ENCODE measurements at regions not wholly inside any gene's neighbourhood (a gene's known extent, or its start where the extent isn't known, plus 50 kb on each side); places are given as distances from the start of the nearest gene placed in this dataset.

DNA sequence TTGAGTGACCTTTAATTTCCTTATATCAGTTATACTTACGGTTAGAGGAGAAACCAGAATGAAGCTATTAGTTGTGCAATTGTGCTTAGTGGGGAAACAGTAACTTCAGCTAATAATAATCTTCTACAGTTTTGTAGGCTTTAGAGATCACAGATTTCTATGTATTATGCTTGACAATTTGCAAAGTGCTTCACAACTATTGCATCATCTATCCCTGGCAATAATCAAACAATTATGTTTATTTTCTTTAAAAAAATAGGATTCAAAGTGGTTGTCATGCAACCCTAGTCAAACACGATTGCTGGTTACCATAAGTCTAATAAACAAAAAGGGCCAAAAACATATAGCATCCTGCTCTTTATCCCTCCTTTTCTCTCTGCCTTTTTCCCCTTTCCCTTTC is 530.3 kb downstream of the NXPH1 start:
- BruUV-seq (replicated peaks), result no TSS peak
- Histone ChIP-seq H3K9me3 (ENCODE audit: control insufficient read depth, insufficient read depth, low read length) (peaks cover 3% of the 10 kb centered on the region; the same call in 1 of the 2 replicates), H2AFZ (replicated peaks; ENCODE audit: low read length, poor library complexity) (no peak overlapping the region), H4K91ac (ENCODE audit: insufficient read depth, low read depth, low read length) (no peak overlapping the region), H2BK15ac (ENCODE audit: low read depth, low read length) (no peak overlapping the region), H3K9ac (ENCODE audit: low read depth, low read length) (no peak overlapping the region), H3K18ac (ENCODE audit: low read depth, low read length) (no peak overlapping the region), H3K23ac (ENCODE audit: low read depth, low read length) (no peak overlapping the region), H4K8ac (ENCODE audit: low read depth in 2 of 2, low read length in 2 of 2) (no peak overlapping the region), H3K79me1 (ENCODE audit: low read depth in 1 of 2, low read length in 2 of 2) (no peaks in the 10 kb centered on the region), H3K27me3 (ENCODE audit: control insufficient read depth, insufficient read depth, low read length) (no peaks in the 10 kb centered on the region), H3K27ac (ENCODE audit: insufficient read depth, low read length) (no peak overlapping the region), H3K14ac (replicated peaks; ENCODE audit: low read depth, low read length) (no peak overlapping the region), H2BK20ac (ENCODE audit: low read depth, low read length) (no peak overlapping the region), H3K56ac (ENCODE audit: extremely low read depth, insufficient read depth, low read length) (no peak overlapping the region), H3K4me2 (ENCODE audit: low read depth, low read length) (no peak overlapping the region), H2BK120ac (ENCODE audit: low read depth, low read length) (no peak overlapping the region), H3K9me1 (ENCODE audit: insufficient read depth, low read length) (no peaks in the 10 kb centered on the region), H3K4me3 (ENCODE audit: insufficient read depth, low read depth, low read length) (no peak overlapping the region), H3K4me1 (ENCODE audit: control insufficient read depth, insufficient read depth, low read length) (no peaks in the 10 kb centered on the region), H4K20me1 (ENCODE audit: insufficient read depth, low read length) (no peaks in the 10 kb centered on the region), H3K4ac (ENCODE audit: low read depth, low read length) (no peak overlapping the region), H2BK5ac (ENCODE audit: low read depth, low read length, poor library complexity, severe bottlenecking) (no peak overlapping the region), H4K5ac (ENCODE audit: low read depth, low read length) (no peak overlapping the region), H2AK5ac (ENCODE audit: low read depth, low read length) (no peak overlapping the region), H3K36me3 (ENCODE audit: control insufficient read depth, insufficient read depth, low read length) (no peaks in the 10 kb centered on the region), H2AK9ac (replicated peaks; ENCODE audit: low read depth, low read length, poor library complexity) (no peak overlapping the region)
- POLR2A ChIA-PET (ENCODE audit: unreplicated experiment), result no interaction called here
- no CpG with 5 or more reads among the region's 2 CpGs for WGBS, 2 experiments (ENCODE audit: extremely low coverage in 2 of 2, insufficient read length in 1 of 2)
- intact Hi-C loops (cut with micrococcal nuclease) (no loop called here), in situ Hi-C loops (cut with MboI; ENCODE audit: low sequenced_read_pairs) (no loop called here), dilution Hi-C loops (cut with HindIII; ENCODE audit: low sequenced_read_pairs, unreplicated experiment) (no loop called here)
- ATAC-seq (ENCODE audit: low read depth), result no peak
- DNase-seq, result no peak
- TF ChIP-seq CEBPB (IDR thresholded peaks at IDR 0.05; ENCODE audit: low read depth, low read length) (peak; percentile 56; the same call in 1 of the 2 replicates), MAFK (IDR thresholded peaks at IDR 0.05; ENCODE audit: low read depth, low read length) (no peak)
- CTCF ChIA-PET, result no interaction called here

Measured in IMR-90 (cell line).